ENCODE measurements at regions not wholly inside any gene's neighbourhood (a gene's known extent, or its start where the extent isn't known, plus 50 kb on each side); places are given as distances from the start of the nearest gene placed in this dataset.

- no peaks in the 10 kb centered on the region for H3K36me3 ChIP-seq (replicated peaks; ENCODE audit: low read depth, low read length)
- H3K9ac ChIP-seq (ENCODE audit: low read length) = no peak overlapping the region
- no peak overlapping the region for H3K27ac ChIP-seq (ENCODE audit: low read length)
- H4K20me1 ChIP-seq (ENCODE audit: insufficient read depth, low read length) = no peaks in the 10 kb centered on the region
- no peaks in the 10 kb centered on the region for H3K9me3 ChIP-seq (ENCODE audit: insufficient read depth, low read length)
- no peaks in the 10 kb centered on the region for H3K27me3 ChIP-seq (ENCODE audit: low read depth, low read length)
- no peak overlapping the region for H3K4me2 ChIP-seq (ENCODE audit: low read length)
- no peaks in the 10 kb centered on the region for H3K79me2 ChIP-seq (ENCODE audit: low read length)
- H3K4me1 ChIP-seq (ENCODE audit: low read length) = peaks cover 10% of the 10 kb centered on the region
- TF ChIP-seq CTCF (IDR thresholded peaks at IDR 0.05; ENCODE audit: low read depth, low read length) = no peak
- TF ChIP-seq EZH2phosphoT487 (IDR thresholded peaks at IDR 0.05; ENCODE audit: low read depth) = no peak
- H3K4me3 ChIP-seq (ENCODE audit: low read length) = no peak overlapping the region
- H2AFZ ChIP-seq (ENCODE audit: low read depth, low read length) = no peak overlapping the region
These were observed 280.0 kb upstream of the EMCN start for GRCh38 chr4:100797791-100798190.

- Histone ChIP-seq H3K27me3 (ENCODE audit: low read depth, low read length) (no peaks in the 10 kb centered on the region), H3K9ac (ENCODE audit: low read length) (no peak overlapping the region), H4K20me1 (ENCODE audit: insufficient read depth, low read length) (no peaks in the 10 kb centered on the region), H3K27ac (ENCODE audit: low read length) (no peak overlapping the region), H3K36me3 (replicated peaks; ENCODE audit: low read depth, low read length) (no peaks in the 10 kb centered on the region), H2AFZ (ENCODE audit: low read depth, low read length) (no peak overlapping the region), H3K4me2 (ENCODE audit: low read length) (no peak overlapping the region), H3K9me3 (ENCODE audit: insufficient read depth, low read length) (no peaks in the 10 kb centered on the region), H3K4me1 (ENCODE audit: low read length) (peaks cover 10% of the 10 kb centered on the region), H3K4me3 (ENCODE audit: low read length) (no peak overlapping the region), H3K79me2 (ENCODE audit: low read length) (no peaks in the 10 kb centered on the region)
- TF ChIP-seq CTCF (IDR thresholded peaks at IDR 0.05; ENCODE audit: low read depth, low read length) (no peak), EZH2phosphoT487 (IDR thresholded peaks at IDR 0.05; ENCODE audit: low read depth) (no peak)
These were observed 279.5 kb upstream of the EMCN start for GRCh38 chr4:100797356-100797755.

GRCh38 chr4:100796332-100796731 lies 278.5 kb upstream of the EMCN start:
- H3K4me3 ChIP-seq (ENCODE audit: low read length) = no peak overlapping the region
- H2AFZ ChIP-seq (ENCODE audit: low read depth, low read length) = no peak overlapping the region
- no peaks in the 10 kb centered on the region for H3K79me2 ChIP-seq (ENCODE audit: low read length)
- no peak for TF ChIP-seq EZH2phosphoT487 (IDR thresholded peaks at IDR 0.05; ENCODE audit: low read depth)
- no peak for TF ChIP-seq CTCF (IDR thresholded peaks at IDR 0.05; ENCODE audit: low read depth, low read length)
- H3K27me3 ChIP-seq (ENCODE audit: low read depth, low read length) = no peaks in the 10 kb centered on the region
- H3K4me2 ChIP-seq (ENCODE audit: low read length) = no peak overlapping the region
- H3K4me1 ChIP-seq (ENCODE audit: low read length) = peaks cover 10% of the 10 kb centered on the region
- no peak overlapping the region for H3K27ac ChIP-seq (ENCODE audit: low read length)
- H3K9ac ChIP-seq (ENCODE audit: low read length) = no peak overlapping the region
- no peaks in the 10 kb centered on the region for H3K36me3 ChIP-seq (replicated peaks; ENCODE audit: low read depth, low read length)
- H3K9me3 ChIP-seq (ENCODE audit: insufficient read depth, low read length) = no peaks in the 10 kb centered on the region
- H4K20me1 ChIP-seq (ENCODE audit: insufficient read depth, low read length) = no peaks in the 10 kb centered on the region

GRCh38 chr4:100795581-100795980 lies 277.8 kb upstream of the EMCN start:
- no peak overlapping the region for H3K4me3 ChIP-seq (ENCODE audit: low read length)
- no peak overlapping the region for H3K4me2 ChIP-seq (ENCODE audit: low read length)
- no peaks in the 10 kb centered on the region for H3K79me2 ChIP-seq (ENCODE audit: low read length)
- no peak overlapping the region for H2AFZ ChIP-seq (ENCODE audit: low read depth, low read length)
- H4K20me1 ChIP-seq (ENCODE audit: insufficient read depth, low read length) = no peaks in the 10 kb centered on the region
- H3K36me3 ChIP-seq (replicated peaks; ENCODE audit: low read depth, low read length) = no peaks in the 10 kb centered on the region
- no peaks in the 10 kb centered on the region for H3K9me3 ChIP-seq (ENCODE audit: insufficient read depth, low read length)
- H3K27me3 ChIP-seq (ENCODE audit: low read depth, low read length) = no peaks in the 10 kb centered on the region
- H3K4me1 ChIP-seq (ENCODE audit: low read length) = peaks cover 10% of the 10 kb centered on the region
- no peak for TF ChIP-seq CTCF (IDR thresholded peaks at IDR 0.05; ENCODE audit: low read depth, low read length)
- TF ChIP-seq EZH2phosphoT487 (IDR thresholded peaks at IDR 0.05; ENCODE audit: low read depth) = no peak
- no peak overlapping the region for H3K9ac ChIP-seq (ENCODE audit: low read length)
- no peak overlapping the region for H3K27ac ChIP-seq (ENCODE audit: low read length)
